GM10266 (cell line): ENCODE measurements at regions not wholly inside any gene's neighbourhood (a gene's known extent, or its start where the extent isn't known, plus 50 kb on each side); places are given as distances from the start of the nearest gene placed in this dataset.

Source experiments
- DNase-seq: peaks from one replicate; pipeline ENCODE4 v3.0.0; 2012; ENCODE audit errors: extremely low spot score
- CTCF ChIP-seq: IDR thresholded peaks from 2 replicates; pipeline ENCODE4 v1.5.1; 2012; ENCODE audit warnings: mild to moderate bottlenecking, low read depth; ENCODE audit not compliant: control insufficient read depth, insufficient read depth; ENCODE audit errors: missing control alignments

- DNase-seq: no peak
- TF ChIP-seq CTCF: no peak
Measured at GRCh38 chr13:67650471-67650870, 420.3 kb upstream of the PCDH9 start.

- DNase-seq: no peak
- no peak for TF ChIP-seq CTCF
Measured at GRCh38 chr13:67645874-67646467, 415.8 kb upstream of the PCDH9 start.

GRCh38 chr13:67643516-67644055 lies 413.4 kb upstream of the PCDH9 start:
- no peak for TF ChIP-seq CTCF
- DNase-seq: no peak

GRCh38 chr13:67642657-67643056 lies 412.5 kb upstream of the PCDH9 start:
- DNase-seq: no peak

GRCh38 chr13:67635754-67636153 lies 405.6 kb upstream of the PCDH9 start:
- no peak for TF ChIP-seq CTCF

More at GRCh38 chr13:67642657-67643056, 412.5 kb upstream of the PCDH9 start:
- TF ChIP-seq CTCF: no peak

GRCh38 chr13:67632590-67632989 lies 402.5 kb upstream of the PCDH9 start:
- no peak for DNase-seq
- TF ChIP-seq CTCF: no peak

More at GRCh38 chr13:67635754-67636153, 405.6 kb upstream of the PCDH9 start:
- no peak for DNase-seq

GRCh38 chr13:67630640-67631039 lies 400.5 kb upstream of the PCDH9 start:
- no peak for TF ChIP-seq CTCF
- DNase-seq: no peak
